Gastroesophageal sphincter (tissue), 4 donors: ENCODE measurements at regions not wholly inside any gene's neighbourhood (a gene's known extent, or its start where the extent isn't known, plus 50 kb on each side); places are given as distances from the start of the nearest gene placed in this dataset.

ENCODE experiments used
- ATAC-seq: fragments of 150-250 bp; one replicate; pipeline ENCODE4 v1.9.1; 2016; ENCODE audit warnings: mild to moderate bottlenecking, moderate library complexity
- H3K27ac ChIP-seq, 4 donors: fragments of 200-600 bp; sonication (generic) in 3 of 4; 1 replicate in 3 of 4; 2 replicates in 1 of 4; pipeline ENCODE4 v1.5.1; 2016 to 2019
- H3K27me3 ChIP-seq: fragments of 200-600 bp; sonication (generic); one replicate; pipeline ENCODE4 v1.5.1; 2019
- H3K36me3 ChIP-seq, 2 donors: fragments of 200-600 bp; sonication (generic); one replicate each; pipeline ENCODE4 v1.5.1; 2019; ENCODE audit warnings: control low read depth in 1 of 2
- H3K4me1 ChIP-seq, 3 donors: fragments of 200-600 bp; sonication (generic); 1 replicate in 2 of 3; 2 replicates in 1 of 3; pipeline ENCODE4 v1.5.1; 2016 to 2019; ENCODE audit warnings: control low read depth in 2 of 3
- H3K4me3 ChIP-seq, 2 donors: fragments of 200-600 bp; sonication (generic); one replicate each; pipeline ENCODE4 v1.5.1; 2019; ENCODE audit warnings: mild to moderate bottlenecking in 1 of 2, moderate library complexity in 1 of 2
- H3K9me3 ChIP-seq, 3 donors: fragments of 200-600 bp; sonication (generic); one replicate each; pipeline ENCODE4 v1.5.1; 2017 to 2019; ENCODE audit warnings: control low read depth in 2 of 3
- EP300 ChIP-seq: sonication (generic); formaldehyde crosslinking; IDR thresholded peaks from one replicate; pipeline ENCODE4 v1.6.1; 2017; ENCODE audit warnings: antibody characterized with exemption, mild to moderate bottlenecking
- POLR2A ChIP-seq, 2 donors: fragments of 450-650 bp; IDR thresholded peaks; one replicate each; pipeline ENCODE4 v1.6.1; 2017; ENCODE audit warnings: antibody characterized with exemption in 2 of 2, mild to moderate bottlenecking in 2 of 2, moderate library complexity in 1 of 2
- POLR2AphosphoS5 ChIP-seq: sonication (generic); formaldehyde crosslinking; IDR thresholded peaks from one replicate; pipeline ENCODE4 v1.6.1; 2017; ENCODE audit warnings: antibody characterized with exemption
- WGBS, 2 donors: methylation state at CpG; one replicate each; pipeline ENCODE4 v1.1.5; 2018; ENCODE audit warnings: low coverage in 1 of 2; 5-methylcytosine and 5-hydroxymethylcytosine counted together
- TF ChIP-seq, protein P1 (sequence below), 4 experiments: fragments of 200-600 bp in 2 of 4; fragments of 450-650 bp in 2 of 4; sonication (generic) in 1 of 4; IDR thresholded peaks; one replicate each; pipeline ENCODE4 v1.5.1; 2017 to 2019; ENCODE audit warnings: antibody characterized with exemption in 4 of 4, mild to moderate bottlenecking in 2 of 4, moderate library complexity in 2 of 4

DNA sequence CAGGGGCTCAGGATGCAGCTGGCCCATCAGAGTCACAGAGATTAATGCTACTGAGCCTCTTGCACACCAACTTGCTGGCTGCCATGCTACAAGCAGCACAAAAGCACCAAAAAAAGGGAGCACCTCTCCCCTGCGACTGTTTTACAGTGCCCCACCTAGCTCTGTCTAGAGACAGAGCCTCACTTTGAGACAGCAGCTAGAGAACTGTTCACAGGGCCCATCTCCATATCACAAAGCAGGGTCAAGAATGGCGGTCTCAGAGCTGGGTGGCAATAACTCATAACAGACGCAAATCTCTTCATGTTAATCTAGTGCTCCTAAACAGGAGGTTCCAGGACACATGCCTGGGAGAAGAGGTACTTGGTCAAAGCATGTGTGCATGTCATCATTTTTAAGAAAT, 953.0 kb downstream of the DCDC2C start:
- H3K36me3 ChIP-seq, result no peaks in the 10 kb centered on the region
- no peak overlapping the region for H3K4me3 ChIP-seq
- H3K9me3 ChIP-seq, result no peaks in the 10 kb centered on the region
- H3K27ac ChIP-seq, result no peak overlapping the region
- H3K27me3 ChIP-seq, result no peaks in the 10 kb centered on the region
- no peak for ATAC-seq
- 75% methylated on average over 2 of the region's 3 CpGs; no CpG with 5 or more reads in 1 of the 2 donors for WGBS, 2 donors
- H3K4me1 ChIP-seq, result no peaks in the 10 kb centered on the region
- TF ChIP-seq POLR2A (IDR thresholded peaks at IDR 0.05), result no peak

DNA sequence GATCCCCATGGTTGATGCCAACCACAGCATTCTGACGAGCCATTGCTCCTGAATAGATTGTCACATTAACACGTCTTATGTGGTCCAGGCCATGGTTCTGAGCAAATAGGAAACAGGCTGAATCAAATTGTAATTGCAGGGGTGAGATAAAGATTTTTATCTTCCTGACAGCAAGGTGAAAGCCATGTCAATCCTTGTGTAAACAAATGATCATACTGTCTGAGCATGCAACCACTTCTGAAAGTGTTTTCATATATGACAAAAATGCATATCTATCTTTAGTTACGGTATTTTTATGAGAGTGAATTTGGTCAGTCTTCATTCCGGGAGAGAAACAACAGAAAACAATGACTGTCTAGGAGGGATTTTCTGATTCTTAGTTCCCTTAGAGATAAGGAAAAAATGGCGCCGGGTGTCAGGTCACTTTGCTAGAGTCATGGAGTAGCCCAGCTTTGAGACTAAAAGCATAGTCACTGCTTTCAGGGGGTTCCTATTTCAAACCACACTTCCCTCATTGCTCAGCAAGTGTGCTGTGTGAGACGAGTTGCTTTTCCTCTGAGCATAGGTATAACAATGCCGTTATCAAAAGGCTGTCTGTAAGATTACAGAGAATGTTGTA, 958.9 kb downstream of the DCDC2C start:
- Histone ChIP-seq H3K27me3 (no peaks in the 10 kb centered on the region), H3K4me1 (no peaks in the 10 kb centered on the region), H3K4me3 (no peak overlapping the region), H3K36me3 (no peaks in the 10 kb centered on the region), H3K9me3 (no peaks in the 10 kb centered on the region), H3K27ac (no peak overlapping the region)
- no peak for ATAC-seq
- TF ChIP-seq POLR2A (IDR thresholded peaks at IDR 0.05), result no peak
- TF ChIP-seq EP300, result no peak
- TF ChIP-seq POLR2AphosphoS5, result no peak
- TF ChIP-seq, protein P1, sequence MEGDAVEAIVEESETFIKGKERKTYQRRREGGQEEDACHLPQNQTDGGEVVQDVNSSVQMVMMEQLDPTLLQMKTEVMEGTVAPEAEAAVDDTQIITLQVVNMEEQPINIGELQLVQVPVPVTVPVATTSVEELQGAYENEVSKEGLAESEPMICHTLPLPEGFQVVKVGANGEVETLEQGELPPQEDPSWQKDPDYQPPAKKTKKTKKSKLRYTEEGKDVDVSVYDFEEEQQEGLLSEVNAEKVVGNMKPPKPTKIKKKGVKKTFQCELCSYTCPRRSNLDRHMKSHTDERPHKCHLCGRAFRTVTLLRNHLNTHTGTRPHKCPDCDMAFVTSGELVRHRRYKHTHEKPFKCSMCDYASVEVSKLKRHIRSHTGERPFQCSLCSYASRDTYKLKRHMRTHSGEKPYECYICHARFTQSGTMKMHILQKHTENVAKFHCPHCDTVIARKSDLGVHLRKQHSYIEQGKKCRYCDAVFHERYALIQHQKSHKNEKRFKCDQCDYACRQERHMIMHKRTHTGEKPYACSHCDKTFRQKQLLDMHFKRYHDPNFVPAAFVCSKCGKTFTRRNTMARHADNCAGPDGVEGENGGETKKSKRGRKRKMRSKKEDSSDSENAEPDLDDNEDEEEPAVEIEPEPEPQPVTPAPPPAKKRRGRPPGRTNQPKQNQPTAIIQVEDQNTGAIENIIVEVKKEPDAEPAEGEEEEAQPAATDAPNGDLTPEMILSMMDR (IDR thresholded peaks at IDR 0.05), result no peak
- WGBS, 2 donors, result 61 to 66% methylated on average over 6 to 8 of the region's 8 CpGs

DNA sequence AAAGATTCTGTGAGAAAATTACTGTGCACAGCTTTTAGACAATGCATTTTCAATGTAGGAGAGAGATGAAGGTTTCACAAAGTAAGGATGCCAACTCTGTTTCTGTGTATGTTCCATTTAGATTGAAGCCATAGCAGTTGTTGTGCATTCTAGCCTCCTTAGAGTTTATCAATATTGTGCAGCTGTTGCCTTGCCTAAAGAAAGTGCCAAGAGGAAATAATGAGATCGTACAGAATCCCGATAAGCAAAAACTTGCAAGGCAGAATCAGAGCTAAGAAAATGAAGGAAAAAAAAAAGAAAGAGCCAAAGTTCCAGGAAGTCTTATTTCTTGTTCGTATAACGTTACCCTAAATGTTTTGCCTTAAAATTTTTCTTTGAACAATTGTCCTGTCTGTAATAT, 965.0 kb downstream of the DCDC2C start:
- Histone ChIP-seq H3K27me3 (no peaks in the 10 kb centered on the region), H3K27ac (no peak overlapping the region), H3K9me3 (no peaks in the 10 kb centered on the region), H3K4me3 (no peak overlapping the region), H3K36me3 (no peaks in the 10 kb centered on the region), H3K4me1 (no peaks in the 10 kb centered on the region)
- WGBS, 2 donors, result 62 to 78% methylated on average over 4 of the region's 4 CpGs
- ATAC-seq, result no peak
- no peak for TF ChIP-seq POLR2AphosphoS5
- TF ChIP-seq EP300, result no peak
- TF ChIP-seq, protein P1 (IDR thresholded peaks at IDR 0.05), result no peak
- no peak for TF ChIP-seq POLR2A (IDR thresholded peaks at IDR 0.05)

DNA sequence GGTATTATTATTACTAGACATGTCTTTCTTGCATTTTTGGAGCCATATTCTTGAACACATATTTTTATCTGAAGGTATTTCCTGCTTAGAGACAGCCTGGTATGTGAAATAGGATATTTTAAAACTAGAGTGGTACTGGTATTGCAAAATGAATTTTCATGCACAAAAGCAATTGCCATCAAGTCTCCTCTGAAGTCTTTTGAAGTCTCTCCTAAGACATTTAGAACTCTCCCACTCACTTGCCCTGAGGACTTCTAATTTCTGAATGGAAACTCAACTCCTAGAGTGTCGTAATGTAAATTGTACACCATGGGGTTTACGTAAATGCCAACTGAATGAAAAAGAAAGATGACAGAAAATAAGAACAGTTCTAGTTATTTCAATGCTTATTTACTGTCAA, 967.0 kb downstream of the DCDC2C start:
- no peak for ATAC-seq
- Histone ChIP-seq H3K4me1 (no peaks in the 10 kb centered on the region), H3K36me3 (no peaks in the 10 kb centered on the region), H3K27ac (no peak overlapping the region), H3K9me3 (no peaks in the 10 kb centered on the region), H3K27me3 (no peaks in the 10 kb centered on the region), H3K4me3 (no peak overlapping the region)
- TF ChIP-seq, protein P1 (IDR thresholded peaks at IDR 0.05), result no peak
- TF ChIP-seq POLR2AphosphoS5 (no peak), POLR2A (IDR thresholded peaks at IDR 0.05) (no peak), EP300 (no peak)
- WGBS, 2 donors, result 90 to 100% methylated on average over 2 of the region's 2 CpGs

DNA sequence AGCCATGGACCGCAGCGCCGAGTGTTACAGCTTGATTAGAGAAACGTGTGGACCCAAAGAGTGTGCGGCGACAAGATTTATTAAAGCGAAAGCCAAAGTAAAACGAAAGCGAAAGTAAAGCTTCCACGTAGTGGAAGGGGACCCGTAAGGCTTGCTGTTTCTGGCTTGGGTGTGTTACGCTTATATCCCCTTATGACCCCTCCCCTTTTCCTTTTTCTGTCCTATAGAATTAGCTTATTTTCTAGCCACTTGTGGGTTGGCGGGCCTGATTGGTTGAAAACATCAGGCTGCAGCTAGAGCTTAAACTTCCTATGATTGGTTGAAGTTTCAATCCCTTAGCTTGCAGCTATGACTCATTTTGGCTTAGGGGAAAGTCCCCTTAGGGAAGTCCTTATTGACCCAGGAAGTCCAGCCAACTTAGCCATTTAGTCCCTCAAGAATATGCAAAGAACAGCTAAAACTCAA, 969.7 kb downstream of the DCDC2C start:
- ATAC-seq, result no peak
- Histone ChIP-seq H3K36me3 (no peaks in the 10 kb centered on the region), H3K27ac (no peak overlapping the region), H3K27me3 (no peaks in the 10 kb centered on the region), H3K4me1 (no peaks in the 10 kb centered on the region), H3K9me3 (no peaks in the 10 kb centered on the region), H3K4me3 (no peak overlapping the region)
- TF ChIP-seq POLR2AphosphoS5 (no peak), EP300 (no peak), POLR2A (IDR thresholded peaks at IDR 0.05) (no peak)
- TF ChIP-seq, protein P1 (IDR thresholded peaks at IDR 0.05), result no peak
- 71 to 85% methylated on average over 13 of the region's 13 CpGs for WGBS, 2 donors
